MM.1S (cell line): ENCODE measurements at regions not wholly inside any gene's neighbourhood (a gene's known extent, or its start where the extent isn't known, plus 50 kb on each side); places are given as distances from the start of the nearest gene placed in this dataset.

Experiments
- EZH2 ChIP-seq: fragments of 300-600 bp; sonication (generic); optimal IDR thresholded peaks from 2 replicates; pipeline ENCODE3; 2017; ENCODE audit warnings: low read depth, mild to moderate bottlenecking, antibody characterized with exemption, low read length, mixed read lengths
- EZH2phosphoT487 ChIP-seq: fragments of 300-600 bp; sonication (generic); IDR thresholded peaks from 2 replicates; pipeline ENCODE4 v1.6.1; 2018; ENCODE audit warnings: antibody characterized with exemption, low read length
- TF ChIP-seq, protein P1 (sequence below): fragments of 300-600 bp; sonication (generic); IDR thresholded peaks from 2 replicates; pipeline ENCODE4 v1.5.1; 2016; ENCODE audit warnings: antibody characterized with exemption, low read length, mixed read lengths

DNA sequence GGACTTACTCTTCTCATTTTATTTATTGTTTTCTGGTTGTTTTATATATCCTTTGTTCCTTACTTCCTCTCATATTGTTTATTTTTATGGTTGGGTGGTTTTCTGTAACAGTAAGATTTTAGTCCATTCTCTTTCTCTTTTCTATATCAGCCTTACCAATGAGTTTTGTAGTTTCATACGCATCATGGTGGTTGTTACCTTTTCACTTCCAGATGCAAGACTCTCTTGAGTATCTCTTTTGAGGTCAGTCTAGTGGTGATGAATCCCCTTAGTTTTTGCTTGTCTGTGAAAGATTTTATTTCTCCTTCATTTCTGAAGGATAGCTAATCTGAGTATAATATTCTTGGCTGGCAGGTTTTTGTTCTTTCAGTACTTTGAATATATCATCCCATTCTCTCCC is 57.1 kb upstream of the MFGE8 start:
- TF ChIP-seq, protein P1, sequence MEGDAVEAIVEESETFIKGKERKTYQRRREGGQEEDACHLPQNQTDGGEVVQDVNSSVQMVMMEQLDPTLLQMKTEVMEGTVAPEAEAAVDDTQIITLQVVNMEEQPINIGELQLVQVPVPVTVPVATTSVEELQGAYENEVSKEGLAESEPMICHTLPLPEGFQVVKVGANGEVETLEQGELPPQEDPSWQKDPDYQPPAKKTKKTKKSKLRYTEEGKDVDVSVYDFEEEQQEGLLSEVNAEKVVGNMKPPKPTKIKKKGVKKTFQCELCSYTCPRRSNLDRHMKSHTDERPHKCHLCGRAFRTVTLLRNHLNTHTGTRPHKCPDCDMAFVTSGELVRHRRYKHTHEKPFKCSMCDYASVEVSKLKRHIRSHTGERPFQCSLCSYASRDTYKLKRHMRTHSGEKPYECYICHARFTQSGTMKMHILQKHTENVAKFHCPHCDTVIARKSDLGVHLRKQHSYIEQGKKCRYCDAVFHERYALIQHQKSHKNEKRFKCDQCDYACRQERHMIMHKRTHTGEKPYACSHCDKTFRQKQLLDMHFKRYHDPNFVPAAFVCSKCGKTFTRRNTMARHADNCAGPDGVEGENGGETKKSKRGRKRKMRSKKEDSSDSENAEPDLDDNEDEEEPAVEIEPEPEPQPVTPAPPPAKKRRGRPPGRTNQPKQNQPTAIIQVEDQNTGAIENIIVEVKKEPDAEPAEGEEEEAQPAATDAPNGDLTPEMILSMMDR: no peak
- no peak for TF ChIP-seq EZH2
- no peak for TF ChIP-seq EZH2phosphoT487
